BLaER1 treated with 17β-estradiol and CSF1 and Interleukin-3, amounts not matched to agents 10 nM and 100 nM (cell line): ENCODE measurements at regions not wholly inside any gene's neighbourhood (a gene's known extent, or its start where the extent isn't known, plus 50 kb on each side); places are given as distances from the start of the nearest gene placed in this dataset.
"Not testable (repeated sequence)": the region's sequence is repeated elsewhere in the genome, so short reads cannot be mapped to it uniquely, and the experiment has no call there.

Experiments used
- H3K27ac ChIP-seq, 11 experiments: shearing (Covaris generic); formaldehyde crosslinking; 2 replicates each; pipeline ENCODE4 v1.8.1; 2022
- H3K27me3 ChIP-seq, 11 experiments: shearing (Covaris generic); formaldehyde crosslinking; 2 replicates each; pipeline ENCODE4 v1.8.1; 2022
- H3K36me3 ChIP-seq, 11 experiments: shearing (Covaris generic); formaldehyde crosslinking; 2 replicates each; pipeline ENCODE4 v1.8.1; 2022
- H3K4me1 ChIP-seq, 10 experiments: shearing (Covaris generic); formaldehyde crosslinking; 2 replicates each; pipeline ENCODE4 v1.8.1; 2022
- H3K4me2 ChIP-seq, 11 experiments: shearing (Covaris generic); formaldehyde crosslinking; 2 replicates each; pipeline ENCODE4 v1.8.1; 2022
- H3K4me3 ChIP-seq, 10 experiments: shearing (Covaris generic); formaldehyde crosslinking; 2 replicates each; pipeline ENCODE4 v1.8.1; 2022
- H3K9ac ChIP-seq, 11 experiments: shearing (Covaris generic); formaldehyde crosslinking; 2 replicates each; pipeline ENCODE4 v1.8.1; 2022
- H3K9me3 ChIP-seq, 11 experiments: shearing (Covaris generic); formaldehyde crosslinking; replicated peaks in 1 of 11; 2 replicates each; pipeline ENCODE4 v1.8.1; 2022
- H4K20me1 ChIP-seq, 11 experiments: shearing (Covaris generic); formaldehyde crosslinking; 2 replicates each; pipeline ENCODE4 v1.8.1; 2022
- Cebpa-rat ChIP-seq, 11 experiments: shearing (Covaris generic); IDR thresholded peaks; 2 replicates each; pipeline ENCODE4 v1.8.1; 2022

GRCh38 chr1:78267513-78268218 is 221.9 kb downstream of the GIPC2 start:
- Histone ChIP-seq H3K36me3 (no peaks in the 10 kb centered on the region), H3K9me3 (0 out of 22 replicates have a peak, but pooled peaks cover 0 to 5% (median 0%) of the 10 kb centered on the region in 11 experiments), H3K27ac (no peak overlapping the region), H3K4me3 (no peak overlapping the region), H3K4me1 (no peaks in the 10 kb centered on the region), H3K27me3 (no peaks in the 10 kb centered on the region), H4K20me1 (no peaks in the 10 kb centered on the region), H3K4me2 (no peak overlapping the region), H3K9ac (no peak overlapping the region)
- no peak for TF ChIP-seq Cebpa-rat (IDR thresholded peaks at IDR 0.05)

GRCh38 chr1:78269591-78269990 is 221.2 kb upstream of the PTGFR start:
- no peak overlapping the region for H3K4me3 ChIP-seq
- no peaks in the 10 kb centered on the region for H3K4me1 ChIP-seq
- H3K9me3 ChIP-seq: 0 out of 22 replicates have a peak, but pooled peaks cover 0 to 5% (median 0%) of the 10 kb centered on the region in 11 experiments
- no peak for TF ChIP-seq Cebpa-rat (IDR thresholded peaks at IDR 0.05)
- H3K27me3 ChIP-seq: no peaks in the 10 kb centered on the region
- H3K27ac ChIP-seq: no peak overlapping the region
- H3K36me3 ChIP-seq: no peaks in the 10 kb centered on the region
- H3K4me2 ChIP-seq: no peak overlapping the region
- no peak overlapping the region for H3K9ac ChIP-seq
- H4K20me1 ChIP-seq: no peaks in the 10 kb centered on the region

GRCh38 chr1:78271423-78271822 is 219.4 kb upstream of the PTGFR start:
- not testable (repeated sequence) for H3K36me3 ChIP-seq, H3K4me3 ChIP-seq, H3K9ac ChIP-seq, H4K20me1 ChIP-seq, H3K4me1 ChIP-seq, H3K27ac ChIP-seq, H3K27me3 ChIP-seq, H3K4me2 ChIP-seq, H3K9me3 ChIP-seq

GRCh38 chr1:78274814-78275213 is 216.0 kb upstream of the PTGFR start:
- Histone ChIP-seq H3K4me1 (peaks cover 0 to 43% (median 10%) of the 10 kb centered on the region in 10 experiments; a peak in 12 of 20 replicates), H4K20me1 (no peaks in the 10 kb centered on the region), H3K9me3 (no peaks in the 10 kb centered on the region), H3K27me3 (no peaks in the 10 kb centered on the region), H3K4me3 (no peak overlapping the region), H3K9ac (no peak overlapping the region), H3K27ac (no peak overlapping the region), H3K36me3 (no peaks in the 10 kb centered on the region), H3K4me2 (no peak overlapping the region)
- TF ChIP-seq Cebpa-rat (IDR thresholded peaks at IDR 0.05): no peak

- Histone ChIP-seq H3K9me3 (no peaks in the 10 kb centered on the region), H3K4me3 (no peak overlapping the region), H3K27ac (no peak overlapping the region), H3K4me1 (peaks cover 0 to 43% (median 10%) of the 10 kb centered on the region in 10 experiments; a peak in 12 of 20 replicates), H3K36me3 (no peaks in the 10 kb centered on the region), H4K20me1 (no peaks in the 10 kb centered on the region), H3K27me3 (no peaks in the 10 kb centered on the region), H3K9ac (no peak overlapping the region), H3K4me2 (no peak overlapping the region)
- no peak for TF ChIP-seq Cebpa-rat (IDR thresholded peaks at IDR 0.05)
Observed at GRCh38 chr1:78275456-78275855, 215.3 kb upstream of the PTGFR start.

- H3K36me3 ChIP-seq: no peaks in the 10 kb centered on the region
- no peaks in the 10 kb centered on the region for H3K27me3 ChIP-seq
- H3K4me3 ChIP-seq: no peak overlapping the region
- no peaks in the 10 kb centered on the region for H3K9me3 ChIP-seq
- H4K20me1 ChIP-seq: no peaks in the 10 kb centered on the region
- peak overlapping the region in 1 of 11 experiments; percentile 79; a peak in 3 of 22 replicates for H3K4me2 ChIP-seq
- no peak overlapping the region for H3K27ac ChIP-seq
- TF ChIP-seq Cebpa-rat (IDR thresholded peaks at IDR 0.05): no peak
- peaks cover 0 to 43% (median 10%) of the 10 kb centered on the region in 10 experiments; a peak in 12 of 20 replicates for H3K4me1 ChIP-seq
- no peak overlapping the region for H3K9ac ChIP-seq
Observed at GRCh38 chr1:78275906-78276685, 214.7 kb upstream of the PTGFR start.

GRCh38 chr1:78277253-78277652 is 213.5 kb upstream of the PTGFR start:
- H4K20me1 ChIP-seq: no peaks in the 10 kb centered on the region
- H3K4me1 ChIP-seq: peaks cover 0 to 43% (median 10%) of the 10 kb centered on the region in 10 experiments; a peak in 12 of 20 replicates
- no peaks in the 10 kb centered on the region for H3K27me3 ChIP-seq
- H3K36me3 ChIP-seq: no peaks in the 10 kb centered on the region
- no peaks in the 10 kb centered on the region for H3K9me3 ChIP-seq
- H3K9ac ChIP-seq: no peak overlapping the region
- H3K4me2 ChIP-seq: peak overlapping the region in 6 of 11 experiments; percentile 39 to 79 (median 64); a peak in 11 of 22 replicates
- no peak overlapping the region for H3K4me3 ChIP-seq
- no peak for TF ChIP-seq Cebpa-rat (IDR thresholded peaks at IDR 0.05)
- peak overlapping the region in 4 of 11 experiments; percentile 5 to 50 (median 38); a peak in 4 of 22 replicates for H3K27ac ChIP-seq

GRCh38 chr1:78279051-78279450 is 211.7 kb upstream of the PTGFR start:
- no peaks in the 10 kb centered on the region for H4K20me1 ChIP-seq
- H3K27ac ChIP-seq: no peak overlapping the region
- H3K4me1 ChIP-seq: peaks cover 0 to 43% (median 10%) of the 10 kb centered on the region in 10 experiments; a peak in 12 of 20 replicates
- no peaks in the 10 kb centered on the region for H3K36me3 ChIP-seq
- H3K4me3 ChIP-seq: no peak overlapping the region
- H3K9ac ChIP-seq: no peak overlapping the region
- no peaks in the 10 kb centered on the region for H3K9me3 ChIP-seq
- TF ChIP-seq Cebpa-rat (IDR thresholded peaks at IDR 0.05): no peak
- H3K27me3 ChIP-seq: no peaks in the 10 kb centered on the region
- peak overlapping the region in 3 of 11 experiments; percentile 3 to 79 (median 77); a peak in 4 of 22 replicates for H3K4me2 ChIP-seq

- H3K36me3 ChIP-seq: no peaks in the 10 kb centered on the region
- H3K4me2 ChIP-seq: no peak overlapping the region
- H4K20me1 ChIP-seq: no peaks in the 10 kb centered on the region
- H3K4me1 ChIP-seq: peaks cover 0 to 41% (median 10%) of the 10 kb centered on the region in 10 experiments; a peak in 12 of 20 replicates
- no peak for TF ChIP-seq Cebpa-rat (IDR thresholded peaks at IDR 0.05)
- no peaks in the 10 kb centered on the region for H3K27me3 ChIP-seq
- H3K9ac ChIP-seq: no peak overlapping the region
- no peak overlapping the region for H3K4me3 ChIP-seq
- H3K27ac ChIP-seq: no peak overlapping the region
- no peaks in the 10 kb centered on the region for H3K9me3 ChIP-seq
Observed at GRCh38 chr1:78280626-78281025, 210.1 kb upstream of the PTGFR start.
